H1 (cell line): ENCODE measurements at regions not wholly inside any gene's neighbourhood (a gene's known extent, or its start where the extent isn't known, plus 50 kb on each side); places are given as distances from the start of the nearest gene placed in this dataset.

Experiments used
- CTCF ChIA-PET: fragments of 300-600 bp; sonication (Branson Sonifier 250); formaldehyde crosslinking; loops from one replicate; lab custom pipeline; 2021; ENCODE audit not compliant: partially characterized antibody; lab: Charles Lee
- POLR2A ChIA-PET: fragments of 300-600 bp; sonication (Branson Sonifier 250); formaldehyde crosslinking; loops from one replicate; lab custom pipeline; 2021; ENCODE audit warnings: inconsistent platforms; ENCODE audit not compliant: partially characterized antibody; lab: Charles Lee
- DNase-seq, 2 experiments: peaks; one replicate each; pipeline versions ENCODE4 v3.0.0 to v3.0.0-alpha.2; 2010 to 2022; ENCODE audit warnings: low spot score in 2 of 2, low read depth in 1 of 2, mixed read lengths in 1 of 2
- FAIRE-seq: peaks from 2 replicates; lab custom pipeline; 2011; peaks lifted over from hg19 to GRCh38; lab: Jason Lieb, UNC
- H2AFZ ChIP-seq: 2 replicates; pipeline ENCODE4 v1.8.1; 2012; ENCODE audit warnings: low read length, inconsistent platforms
- H2AK5ac ChIP-seq: 2 replicates; pipeline ENCODE4 v1.6.1; 2013; ENCODE audit warnings: low read depth, low read length
- H2BK120ac ChIP-seq: replicated peaks from 2 replicates; pipeline ENCODE3; 2013; ENCODE audit warnings: low read depth, low read length, inconsistent platforms
- H2BK12ac ChIP-seq: 2 replicates; pipeline ENCODE4 v1.6.1; 2013; ENCODE audit warnings: low read depth, low read length
- H2BK15ac ChIP-seq: 2 replicates; pipeline ENCODE4 v1.6.1; 2013; ENCODE audit warnings: low read length
- H2BK20ac ChIP-seq: 2 replicates; pipeline ENCODE4 v1.6.1; 2013; ENCODE audit warnings: low read length
- H2BK5ac ChIP-seq: 2 replicates; pipeline ENCODE4 v1.6.1; 2013; ENCODE audit warnings: low read depth, low read length
- H3K14ac ChIP-seq: 2 replicates; pipeline ENCODE4 v1.6.1; 2013; ENCODE audit warnings: inconsistent platforms; ENCODE audit not compliant: insufficient read length
- H3K18ac ChIP-seq: 2 replicates; pipeline ENCODE4 v1.6.1; 2013; ENCODE audit warnings: low read length; ENCODE audit errors: extremely low read depth
- H3K23ac ChIP-seq: 2 replicates; pipeline ENCODE4 v1.6.1; 2013; ENCODE audit warnings: inconsistent platforms; ENCODE audit not compliant: insufficient read length
- H3K23me2 ChIP-seq: 2 replicates; pipeline ENCODE4 v1.6.1; 2013; ENCODE audit warnings: low read depth, low read length
- H3K27ac ChIP-seq: 2 replicates; pipeline ENCODE4 v1.6.1; 2011; ENCODE audit warnings: low read depth, low read length, inconsistent platforms
- H3K27me3 ChIP-seq, 4 experiments: replicated peaks in 1 of 4; 1 replicate in 1 of 4; 2 replicates in 3 of 4; pipeline versions ENCODE4 v1.6.1 to v1.8.1; 2011 to 2013; ENCODE audit warnings: low read length in 3 of 4, mild to moderate bottlenecking in 3 of 4, inconsistent platforms in 2 of 4, mixed read lengths in 2 of 4, moderate library complexity in 1 of 4; ENCODE audit not compliant: control insufficient read depth in 3 of 4, insufficient read depth in 3 of 4; ENCODE audit errors: extremely low read depth in 1 of 4
- H3K36me3 ChIP-seq, 4 experiments: 2 replicates each; pipeline versions ENCODE4 v1.6.1 to v1.8.1; 2011 to 2013; ENCODE audit warnings: mild to moderate bottlenecking in 4 of 4, low read length in 3 of 4, moderate library complexity in 2 of 4, control low read depth in 1 of 4, inconsistent platforms in 1 of 4; ENCODE audit not compliant: insufficient read depth in 4 of 4, control insufficient read depth in 2 of 4
- H3K4ac ChIP-seq: replicated peaks from 2 replicates; pipeline ENCODE3; 2013; ENCODE audit warnings: low read length, low read depth, mixed read lengths, inconsistent platforms; ENCODE audit not compliant: insufficient read length
- H3K4me1 ChIP-seq, 4 experiments: replicated peaks in 1 of 4; 1 replicate in 1 of 4; 2 replicates in 3 of 4; pipeline versions ENCODE4 v1.6.1 to v1.8.1; 2011 to 2013; ENCODE audit warnings: low read length in 3 of 4, inconsistent platforms in 2 of 4, mixed read lengths in 1 of 4; ENCODE audit not compliant: insufficient read depth in 4 of 4, control insufficient read depth in 3 of 4
- H3K4me2 ChIP-seq, 2 experiments: 2 replicates each; pipeline versions ENCODE4 v1.6.1 to v1.8.1; 2011 to 2013; ENCODE audit warnings: low read depth in 2 of 2, low read length in 2 of 2, control low read depth in 1 of 2, inconsistent platforms in 1 of 2, mild to moderate bottlenecking in 1 of 2; ENCODE audit not compliant: insufficient read depth in 1 of 2
- H3K4me3 ChIP-seq, 4 experiments: fragments of 200-600, 300-600 bp in 1 of 4; sonication (generic), shearing (Covaris generic), sonication (Bioruptor Twin) in 1 of 4; 2 replicates each; pipeline versions ENCODE4 v1.5.1 to v1.8.1; 2011 to 2016; ENCODE audit warnings: low read length in 4 of 4, low read depth in 3 of 4, control low read depth in 2 of 4, inconsistent platforms in 2 of 4, mild to moderate bottlenecking in 2 of 4, mixed read lengths in 1 of 4, moderate library complexity in 1 of 4; ENCODE audit not compliant: insufficient read depth in 2 of 4; ENCODE audit errors: extremely low read depth in 1 of 4
- H3K56ac ChIP-seq: replicated peaks from 2 replicates; pipeline ENCODE3; 2013; ENCODE audit warnings: low read depth, mild to moderate bottlenecking, mixed read lengths, low read length, inconsistent platforms; ENCODE audit not compliant: insufficient read length
- H3K79me1 ChIP-seq: 2 replicates; pipeline ENCODE4 v1.6.1; 2013; ENCODE audit warnings: low read depth, low read length, control low read depth
- H3K79me2 ChIP-seq, 2 experiments: 2 replicates each; pipeline versions ENCODE4 v1.6.1 to v1.8.1; 2012 to 2013; ENCODE audit warnings: low read length in 2 of 2, mild to moderate bottlenecking in 2 of 2, inconsistent platforms in 1 of 2; ENCODE audit not compliant: insufficient read depth in 2 of 2, control insufficient read depth in 1 of 2
- H3K9ac ChIP-seq, 4 experiments: replicated peaks in 1 of 4; 1 replicate in 1 of 4; 2 replicates in 3 of 4; pipeline versions ENCODE4 v1.6.1 to v1.8.1; 2011 to 2013; ENCODE audit warnings: low read depth in 3 of 4, low read length in 3 of 4, control low read depth in 2 of 4, mild to moderate bottlenecking in 2 of 4, moderate library complexity in 2 of 4, inconsistent platforms in 1 of 4; ENCODE audit errors: extremely low read depth in 1 of 4
- H3K9me3 ChIP-seq, 2 experiments: 2 replicates each; pipeline versions ENCODE4 v1.6.1 to v1.8.1; 2012 to 2013; ENCODE audit warnings: mild to moderate bottlenecking in 2 of 2, moderate library complexity in 2 of 2, control low read depth in 1 of 2, inconsistent platforms in 1 of 2, low read depth in 1 of 2, low read length in 1 of 2, mixed read lengths in 1 of 2; ENCODE audit not compliant: insufficient read depth in 2 of 2
- H4K20me1 ChIP-seq, 2 experiments: replicated peaks in 1 of 2; 2 replicates each; pipeline versions ENCODE3 to v1.8.1; 2011 to 2013; ENCODE audit warnings: inconsistent platforms in 2 of 2, low read length in 2 of 2, mild to moderate bottlenecking in 1 of 2; ENCODE audit not compliant: insufficient read depth in 2 of 2, control insufficient read depth in 1 of 2
- H4K5ac ChIP-seq: 2 replicates; pipeline ENCODE4 v1.6.1; 2013; ENCODE audit warnings: low read length, low read depth, mixed read lengths, inconsistent platforms; ENCODE audit not compliant: insufficient read length
- H4K8ac ChIP-seq: 2 replicates; pipeline ENCODE4 v1.8.0; 2013; ENCODE audit warnings: mild to moderate bottlenecking, moderate library complexity, low read length, inconsistent platforms; ENCODE audit not compliant: insufficient read depth; ENCODE audit errors: extremely low read depth
- H4K91ac ChIP-seq: replicated peaks from 2 replicates; pipeline ENCODE3; 2013; ENCODE audit warnings: low read length, mixed read lengths, inconsistent platforms; ENCODE audit not compliant: insufficient read length
- CHD7 ChIP-seq: fragments of 300-600 bp; sonication (generic); IDR thresholded peaks from 2 replicates; pipeline ENCODE4 v1.7.1; 2012; ENCODE audit warnings: low read length, moderate library complexity, mild to moderate bottlenecking, inconsistent platforms; ENCODE audit not compliant: insufficient replicate concordance

DNA sequence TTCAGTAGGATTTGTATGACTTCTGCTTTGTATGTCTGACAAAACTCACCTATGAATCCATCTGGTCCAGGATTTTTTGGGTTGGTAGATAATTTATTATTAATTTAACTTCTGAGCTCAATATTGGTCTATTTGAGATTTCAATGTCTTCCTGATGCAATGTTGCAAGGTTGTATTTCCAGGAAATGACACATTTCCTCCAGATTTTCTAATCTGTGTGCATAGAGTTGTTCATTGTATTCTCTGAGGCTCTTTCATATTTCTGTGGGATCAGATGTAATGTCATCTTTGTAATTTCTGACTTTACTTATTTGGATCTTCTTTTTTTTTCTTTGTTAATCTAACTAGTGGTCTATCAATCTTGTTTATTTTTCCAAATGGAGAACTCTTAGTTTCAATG lies 584.7 kb upstream of the SETBP1 start:
- H3K23ac ChIP-seq, result no peak overlapping the region

More for the DNA sequence above, 584.7 kb upstream of the SETBP1 start:
- peaks cover 4 to 8% of the 10 kb centered on the region in 2 experiments; a peak in 2 of 4 replicates for H3K9me3 ChIP-seq
- H3K27ac ChIP-seq, result no peak overlapping the region
- TF ChIP-seq CHD7, result no peak
- no peak overlapping the region for H3K14ac ChIP-seq
- H2BK15ac ChIP-seq, result no peak overlapping the region
- ChIA-PET CTCF (interaction anchor here (1.9 to 2.0 kb wide), 2 partner anchors 434 to 476 kb away, joined by 4 to 5 read pairs; no protein-coding TSS in a partner anchor), POLR2A (no interaction called here)
- no peaks in the 10 kb centered on the region for H3K79me1 ChIP-seq
- no peak overlapping the region for H3K4me2 ChIP-seq
- no peaks in the 10 kb centered on the region for H3K79me2 ChIP-seq
- no peak overlapping the region for H3K4me3 ChIP-seq
- H4K91ac ChIP-seq, result no peak overlapping the region
- no peak overlapping the region for H2AK5ac ChIP-seq
- no peak overlapping the region for H2BK20ac ChIP-seq
- no peaks in the 10 kb centered on the region for H3K36me3 ChIP-seq
- DNase-seq (no peak), FAIRE-seq (no peak)
- 0 out of 7 replicates have a peak, but pooled peaks cover 0 to under 1% (median 0%) of the 10 kb centered on the region in 4 experiments for H3K4me1 ChIP-seq
- H3K23me2 ChIP-seq, result no peaks in the 10 kb centered on the region
- H3K56ac ChIP-seq, result no peak overlapping the region
- H4K8ac ChIP-seq, result no peak overlapping the region
- no peak overlapping the region for H3K18ac ChIP-seq
- H2BK12ac ChIP-seq, result no peak overlapping the region
- H4K20me1 ChIP-seq, result no peaks in the 10 kb centered on the region
- H2AFZ ChIP-seq, result no peak overlapping the region
- no peaks in the 10 kb centered on the region for H3K27me3 ChIP-seq
- no peak overlapping the region for H4K5ac ChIP-seq
- H2BK120ac ChIP-seq, result no peak overlapping the region
- H3K9ac ChIP-seq, result no peak overlapping the region
- no peak overlapping the region for H2BK5ac ChIP-seq
- H3K4ac ChIP-seq, result no peak overlapping the region
